ENCODE measurements at regions not wholly inside any gene's neighbourhood (a gene's known extent, or its start where the extent isn't known, plus 50 kb on each side); places are given as distances from the start of the nearest gene placed in this dataset.

DNA sequence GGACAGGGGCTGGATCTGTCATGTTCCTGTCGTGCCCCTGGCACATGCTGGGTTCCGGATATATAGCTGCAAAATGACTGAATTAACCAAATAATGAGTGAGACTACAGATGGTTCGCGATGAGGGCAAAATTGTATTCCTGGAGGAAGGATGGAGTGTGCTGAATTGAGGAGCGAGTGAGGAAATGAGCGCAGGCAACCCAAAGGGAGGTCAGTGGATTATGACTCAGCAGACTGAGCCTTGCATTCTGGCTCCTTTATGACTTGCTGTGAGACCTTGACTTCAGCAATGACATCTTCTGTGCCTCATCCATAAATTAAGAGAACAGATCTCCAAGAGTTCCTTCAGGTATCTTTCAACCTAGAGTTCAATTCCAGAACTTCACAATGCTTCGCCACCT lies 115.0 kb upstream of the CLDN10 start:
- Mint-ChIP-seq H3K27ac (no peak overlapping the region), H3K36me3 (ENCODE audit: low read depth) (no peaks in the 10 kb centered on the region), H3K27me3 (ENCODE audit: insufficient read depth) (no peaks in the 10 kb centered on the region), H3K4me1 (no peaks in the 10 kb centered on the region), H3K9me3 (no peaks in the 10 kb centered on the region), H3K4me3 (no peak overlapping the region)
- Histone ChIP-seq H3K4me3 (ENCODE audit: low read length) (no peak overlapping the region), H3K36me3 (ENCODE audit: control insufficient read depth, insufficient read depth, low read length) (no peaks in the 10 kb centered on the region), H3K27ac (ENCODE audit: low read depth, low read length) (no peak overlapping the region), H3K9me3 (ENCODE audit: control insufficient read depth, low read length) (no peaks in the 10 kb centered on the region), H3K27me3 (ENCODE audit: control insufficient read depth, insufficient read depth, low read length, poor library complexity, severe bottlenecking) (no peaks in the 10 kb centered on the region), H3K4me1 (ENCODE audit: control insufficient read depth, insufficient read depth, low read length) (no peaks in the 10 kb centered on the region), H3K9ac (ENCODE audit: extremely low read depth, low read length, poor library complexity, severe bottlenecking) (no peak overlapping the region)
- TF ChIP-seq, protein P1, sequence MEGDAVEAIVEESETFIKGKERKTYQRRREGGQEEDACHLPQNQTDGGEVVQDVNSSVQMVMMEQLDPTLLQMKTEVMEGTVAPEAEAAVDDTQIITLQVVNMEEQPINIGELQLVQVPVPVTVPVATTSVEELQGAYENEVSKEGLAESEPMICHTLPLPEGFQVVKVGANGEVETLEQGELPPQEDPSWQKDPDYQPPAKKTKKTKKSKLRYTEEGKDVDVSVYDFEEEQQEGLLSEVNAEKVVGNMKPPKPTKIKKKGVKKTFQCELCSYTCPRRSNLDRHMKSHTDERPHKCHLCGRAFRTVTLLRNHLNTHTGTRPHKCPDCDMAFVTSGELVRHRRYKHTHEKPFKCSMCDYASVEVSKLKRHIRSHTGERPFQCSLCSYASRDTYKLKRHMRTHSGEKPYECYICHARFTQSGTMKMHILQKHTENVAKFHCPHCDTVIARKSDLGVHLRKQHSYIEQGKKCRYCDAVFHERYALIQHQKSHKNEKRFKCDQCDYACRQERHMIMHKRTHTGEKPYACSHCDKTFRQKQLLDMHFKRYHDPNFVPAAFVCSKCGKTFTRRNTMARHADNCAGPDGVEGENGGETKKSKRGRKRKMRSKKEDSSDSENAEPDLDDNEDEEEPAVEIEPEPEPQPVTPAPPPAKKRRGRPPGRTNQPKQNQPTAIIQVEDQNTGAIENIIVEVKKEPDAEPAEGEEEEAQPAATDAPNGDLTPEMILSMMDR (conservative IDR thresholded peaks at IDR 0.05): no peak
- 96 to 97% methylated on average over 5 to 7 of the region's 7 CpGs for WGBS, 2 experiments (ENCODE audit: insufficient coverage in 1 of 2, insufficient read length in 1 of 2)
- DNase-seq: no peak

DNA sequence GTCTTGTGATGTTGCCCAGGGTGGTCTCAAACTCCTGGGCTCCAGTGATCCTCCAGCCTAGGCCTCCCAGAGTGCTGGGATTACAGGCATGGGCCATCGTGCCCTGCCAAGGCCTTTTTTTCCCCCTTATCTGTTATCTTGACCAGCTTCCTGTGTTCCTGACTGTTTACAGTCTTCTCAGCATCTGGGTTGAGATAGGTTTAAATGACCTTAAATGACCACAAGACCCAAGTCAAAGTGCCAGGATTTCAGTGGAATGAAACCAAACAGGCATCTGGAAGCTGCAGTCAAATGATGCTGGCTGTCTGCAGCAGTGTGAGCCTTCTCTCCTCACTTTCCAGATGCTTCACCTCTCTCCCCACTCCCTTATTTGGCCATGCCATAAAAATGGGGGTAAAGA lies 114.2 kb upstream of the CLDN10 start:
- Histone ChIP-seq H3K4me1 (ENCODE audit: control insufficient read depth, insufficient read depth, low read length) (no peaks in the 10 kb centered on the region), H3K9ac (ENCODE audit: extremely low read depth, low read length, poor library complexity, severe bottlenecking) (no peak overlapping the region), H3K27ac (ENCODE audit: low read depth, low read length) (no peak overlapping the region), H3K27me3 (ENCODE audit: control insufficient read depth, insufficient read depth, low read length, poor library complexity, severe bottlenecking) (no peaks in the 10 kb centered on the region), H3K9me3 (ENCODE audit: control insufficient read depth, low read length) (no peaks in the 10 kb centered on the region), H3K4me3 (ENCODE audit: low read length) (no peak overlapping the region), H3K36me3 (ENCODE audit: control insufficient read depth, insufficient read depth, low read length) (no peaks in the 10 kb centered on the region)
- no peak overlapping the region for H3K4me3 Mint-ChIP-seq
- no peaks in the 10 kb centered on the region for H3K36me3 Mint-ChIP-seq (ENCODE audit: low read depth)
- H3K9me3 Mint-ChIP-seq: no peaks in the 10 kb centered on the region
- WGBS, 2 experiments (ENCODE audit: insufficient coverage in 1 of 2, insufficient read length in 1 of 2): 74% methylated on average over 1 of the region's 1 CpG; no CpG with 5 or more reads in 1 of the 2 experiments
- no peak overlapping the region for H3K27ac Mint-ChIP-seq
- no peak for DNase-seq
- H3K27me3 Mint-ChIP-seq (ENCODE audit: insufficient read depth): no peaks in the 10 kb centered on the region
- TF ChIP-seq, protein P1 (conservative IDR thresholded peaks at IDR 0.05): no peak
- no peaks in the 10 kb centered on the region for H3K4me1 Mint-ChIP-seq

DNA sequence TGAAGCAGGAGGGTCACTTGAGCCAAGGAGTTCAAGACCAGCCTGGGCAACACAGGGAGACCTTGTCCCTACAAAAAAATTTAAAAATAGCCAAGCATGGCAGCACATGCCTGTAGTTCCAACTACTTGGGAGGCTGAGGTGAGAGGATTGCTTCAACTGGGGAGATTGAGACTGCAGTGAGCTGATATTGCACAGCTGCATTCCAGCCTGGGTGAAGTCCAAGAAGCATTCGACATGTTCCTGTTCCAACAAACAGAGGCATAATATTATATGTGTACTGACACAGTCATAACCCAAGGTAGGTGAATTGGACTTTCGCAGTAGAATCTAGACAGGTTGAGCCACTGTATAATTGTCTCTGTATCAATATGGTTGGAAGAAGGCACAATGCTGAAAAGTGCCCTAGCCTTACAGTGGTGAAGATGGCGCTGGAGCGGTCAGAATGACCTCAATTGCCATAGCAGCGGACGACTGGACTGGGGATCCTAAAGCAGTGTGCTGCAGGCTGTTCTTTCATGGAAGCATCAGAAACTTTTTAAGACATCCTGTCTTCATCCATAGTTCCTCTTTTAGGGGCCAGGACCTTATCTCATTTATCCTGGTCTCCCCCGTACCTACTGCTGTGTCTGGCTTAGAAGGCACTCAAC lies 112.0 kb upstream of the CLDN10 start:
- H3K36me3 ChIP-seq (ENCODE audit: control insufficient read depth, insufficient read depth, low read length): no peaks in the 10 kb centered on the region
- no peak overlapping the region for H3K27ac ChIP-seq (ENCODE audit: low read depth, low read length)
- no peaks in the 10 kb centered on the region for H3K27me3 Mint-ChIP-seq (ENCODE audit: insufficient read depth)
- H3K27ac Mint-ChIP-seq: no peak overlapping the region
- no peak overlapping the region for H3K4me3 ChIP-seq (ENCODE audit: low read length)
- H3K4me3 Mint-ChIP-seq: no peak overlapping the region
- no peak for DNase-seq
- H3K9ac ChIP-seq (ENCODE audit: extremely low read depth, low read length, poor library complexity, severe bottlenecking): no peak overlapping the region
- no peaks in the 10 kb centered on the region for H3K36me3 Mint-ChIP-seq (ENCODE audit: low read depth)
- TF ChIP-seq, protein P1 (conservative IDR thresholded peaks at IDR 0.05): no peak
- H3K27me3 ChIP-seq (ENCODE audit: control insufficient read depth, insufficient read depth, low read length, poor library complexity, severe bottlenecking): no peaks in the 10 kb centered on the region
- H3K4me1 Mint-ChIP-seq: no peaks in the 10 kb centered on the region
- no peaks in the 10 kb centered on the region for H3K9me3 Mint-ChIP-seq
- H3K4me1 ChIP-seq (ENCODE audit: control insufficient read depth, insufficient read depth, low read length): no peaks in the 10 kb centered on the region
- WGBS, 2 experiments (ENCODE audit: insufficient coverage in 1 of 2, insufficient read length in 1 of 2): 94 to 99% methylated on average over 6 to 7 of the region's 7 CpGs
- no peaks in the 10 kb centered on the region for H3K9me3 ChIP-seq (ENCODE audit: control insufficient read depth, low read length)
